Gastroesophageal sphincter (tissue), 4 donors: ENCODE measurements at regions not wholly inside any gene's neighbourhood (a gene's known extent, or its start where the extent isn't known, plus 50 kb on each side); places are given as distances from the start of the nearest gene placed in this dataset.
A peak's percentile ranks its signal among the peaks of the same experiment; 100 is the strongest.

Experiments
- ATAC-seq: fragments of 150-250 bp; one replicate; pipeline ENCODE4 v1.9.1; 2016; ENCODE audit warnings: mild to moderate bottlenecking, moderate library complexity
- H3K27ac ChIP-seq, 4 donors: fragments of 200-600 bp; sonication (generic) in 3 of 4; 1 replicate in 3 of 4; 2 replicates in 1 of 4; pipeline ENCODE4 v1.5.1; 2016 to 2019
- H3K27me3 ChIP-seq: fragments of 200-600 bp; sonication (generic); one replicate; pipeline ENCODE4 v1.5.1; 2019
- H3K36me3 ChIP-seq, 2 donors: fragments of 200-600 bp; sonication (generic); one replicate each; pipeline ENCODE4 v1.5.1; 2019; ENCODE audit warnings: control low read depth in 1 of 2
- H3K4me1 ChIP-seq, 3 donors: fragments of 200-600 bp; sonication (generic); 1 replicate in 2 of 3; 2 replicates in 1 of 3; pipeline ENCODE4 v1.5.1; 2016 to 2019; ENCODE audit warnings: control low read depth in 2 of 3
- H3K4me3 ChIP-seq, 2 donors: fragments of 200-600 bp; sonication (generic); one replicate each; pipeline ENCODE4 v1.5.1; 2019; ENCODE audit warnings: mild to moderate bottlenecking in 1 of 2, moderate library complexity in 1 of 2
- H3K9me3 ChIP-seq, 3 donors: fragments of 200-600 bp; sonication (generic); one replicate each; pipeline ENCODE4 v1.5.1; 2017 to 2019; ENCODE audit warnings: control low read depth in 2 of 3
- EP300 ChIP-seq: sonication (generic); formaldehyde crosslinking; IDR thresholded peaks from one replicate; pipeline ENCODE4 v1.6.1; 2017; ENCODE audit warnings: antibody characterized with exemption, mild to moderate bottlenecking
- POLR2A ChIP-seq, 2 donors: fragments of 450-650 bp; IDR thresholded peaks; one replicate each; pipeline ENCODE4 v1.6.1; 2017; ENCODE audit warnings: antibody characterized with exemption in 2 of 2, mild to moderate bottlenecking in 2 of 2, moderate library complexity in 1 of 2
- POLR2AphosphoS5 ChIP-seq: sonication (generic); formaldehyde crosslinking; IDR thresholded peaks from one replicate; pipeline ENCODE4 v1.6.1; 2017; ENCODE audit warnings: antibody characterized with exemption
- whole genome bisulfite sequencing, 2 donors: methylation state at CpG; one replicate each; pipeline ENCODE4 v1.1.5; 2018; ENCODE audit warnings: low coverage in 1 of 2; 5-methylcytosine and 5-hydroxymethylcytosine counted together
- TF ChIP-seq, protein P1 (sequence below), 4 experiments: fragments of 200-600 bp in 2 of 4; fragments of 450-650 bp in 2 of 4; sonication (generic) in 1 of 4; IDR thresholded peaks; one replicate each; pipeline ENCODE4 v1.5.1; 2017 to 2019; ENCODE audit warnings: antibody characterized with exemption in 4 of 4, mild to moderate bottlenecking in 2 of 4, moderate library complexity in 2 of 4

DNA sequence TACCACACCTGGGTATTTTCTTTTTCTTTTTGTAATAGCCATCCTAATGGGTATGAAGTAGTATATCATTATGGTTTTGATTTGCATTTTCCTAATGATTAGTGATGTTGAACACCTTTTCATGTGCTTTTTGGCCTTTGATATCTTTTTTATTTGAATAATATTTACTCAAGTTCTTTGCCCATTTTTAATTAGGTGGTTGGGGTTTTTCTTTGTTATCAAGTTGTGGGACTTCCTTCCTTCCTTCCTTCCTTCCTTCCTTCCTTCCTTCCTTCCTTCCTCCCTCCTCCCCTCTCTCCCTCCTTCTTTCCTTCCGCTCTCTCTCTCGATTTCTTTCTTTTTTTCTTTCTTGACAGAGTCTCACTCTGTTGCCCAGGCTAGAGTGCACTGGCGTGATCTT, 75.0 kb upstream of the PDGFD start:
- no peaks in the 10 kb centered on the region for H3K27me3 ChIP-seq
- H3K4me1 ChIP-seq, result no peaks in the 10 kb centered on the region
- H3K27ac ChIP-seq, result no peak overlapping the region
- TF ChIP-seq, protein P1, sequence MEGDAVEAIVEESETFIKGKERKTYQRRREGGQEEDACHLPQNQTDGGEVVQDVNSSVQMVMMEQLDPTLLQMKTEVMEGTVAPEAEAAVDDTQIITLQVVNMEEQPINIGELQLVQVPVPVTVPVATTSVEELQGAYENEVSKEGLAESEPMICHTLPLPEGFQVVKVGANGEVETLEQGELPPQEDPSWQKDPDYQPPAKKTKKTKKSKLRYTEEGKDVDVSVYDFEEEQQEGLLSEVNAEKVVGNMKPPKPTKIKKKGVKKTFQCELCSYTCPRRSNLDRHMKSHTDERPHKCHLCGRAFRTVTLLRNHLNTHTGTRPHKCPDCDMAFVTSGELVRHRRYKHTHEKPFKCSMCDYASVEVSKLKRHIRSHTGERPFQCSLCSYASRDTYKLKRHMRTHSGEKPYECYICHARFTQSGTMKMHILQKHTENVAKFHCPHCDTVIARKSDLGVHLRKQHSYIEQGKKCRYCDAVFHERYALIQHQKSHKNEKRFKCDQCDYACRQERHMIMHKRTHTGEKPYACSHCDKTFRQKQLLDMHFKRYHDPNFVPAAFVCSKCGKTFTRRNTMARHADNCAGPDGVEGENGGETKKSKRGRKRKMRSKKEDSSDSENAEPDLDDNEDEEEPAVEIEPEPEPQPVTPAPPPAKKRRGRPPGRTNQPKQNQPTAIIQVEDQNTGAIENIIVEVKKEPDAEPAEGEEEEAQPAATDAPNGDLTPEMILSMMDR (IDR thresholded peaks at IDR 0.05), result no peak
- 88% methylated on average over 3 of the region's 3 CpGs; no CpG with 5 or more reads in 1 of the 2 donors for whole genome bisulfite sequencing, 2 donors
- no peak for ATAC-seq
- H3K4me3 ChIP-seq, result no peak overlapping the region
- H3K9me3 ChIP-seq, result no peaks in the 10 kb centered on the region
- H3K36me3 ChIP-seq, result no peaks in the 10 kb centered on the region

- no peaks in the 10 kb centered on the region for H3K4me1 ChIP-seq
- H3K9me3 ChIP-seq, result no peaks in the 10 kb centered on the region
- H3K36me3 ChIP-seq, result no peaks in the 10 kb centered on the region
- H3K27ac ChIP-seq, result no peak overlapping the region
- H3K4me3 ChIP-seq, result no peak overlapping the region
- ATAC-seq, result no peak
- TF ChIP-seq, protein P1 (IDR thresholded peaks at IDR 0.05), result no peak
- TF ChIP-seq EP300 (no peak), POLR2A (IDR thresholded peaks at IDR 0.05) (no peak), POLR2AphosphoS5 (no peak)
- 93 to 97% methylated on average over 2 of the region's 2 CpGs for WGBS, 2 donors
- no peaks in the 10 kb centered on the region for H3K27me3 ChIP-seq
Measured at GRCh38 chr11:104225047-104225446, 61.1 kb upstream of the PDGFD start.

DNA sequence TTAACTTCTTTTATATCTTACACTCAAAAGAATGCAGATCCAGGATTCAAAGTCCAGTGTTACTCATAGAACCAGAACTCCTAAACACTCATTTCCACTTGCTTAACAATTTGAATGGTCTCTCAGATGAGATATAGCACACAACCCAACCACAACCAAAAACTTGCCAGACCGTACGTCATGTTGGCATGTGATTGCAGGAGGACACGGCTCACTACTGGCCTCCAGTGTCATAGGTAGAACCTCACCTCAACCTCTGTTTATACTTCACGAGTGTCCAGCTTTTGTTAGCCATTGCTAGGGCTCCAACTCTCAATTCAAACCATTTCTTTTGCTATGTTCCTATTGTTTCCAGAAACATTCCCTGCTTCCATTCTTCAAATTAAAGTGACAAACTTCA, 58.5 kb upstream of the PDGFD start:
- Histone ChIP-seq H3K36me3 (no peaks in the 10 kb centered on the region), H3K4me3 (no peak overlapping the region), H3K9me3 (no peaks in the 10 kb centered on the region), H3K27me3 (no peaks in the 10 kb centered on the region), H3K27ac (no peak overlapping the region), H3K4me1 (no peaks in the 10 kb centered on the region)
- WGBS, 2 donors, result 69 to 81% methylated on average over 4 of the region's 4 CpGs
- TF ChIP-seq POLR2A (IDR thresholded peaks at IDR 0.05) (no peak), POLR2AphosphoS5 (no peak), EP300 (no peak)
- TF ChIP-seq, protein P1 (IDR thresholded peaks at IDR 0.05), result no peak
- no peak for ATAC-seq

DNA sequence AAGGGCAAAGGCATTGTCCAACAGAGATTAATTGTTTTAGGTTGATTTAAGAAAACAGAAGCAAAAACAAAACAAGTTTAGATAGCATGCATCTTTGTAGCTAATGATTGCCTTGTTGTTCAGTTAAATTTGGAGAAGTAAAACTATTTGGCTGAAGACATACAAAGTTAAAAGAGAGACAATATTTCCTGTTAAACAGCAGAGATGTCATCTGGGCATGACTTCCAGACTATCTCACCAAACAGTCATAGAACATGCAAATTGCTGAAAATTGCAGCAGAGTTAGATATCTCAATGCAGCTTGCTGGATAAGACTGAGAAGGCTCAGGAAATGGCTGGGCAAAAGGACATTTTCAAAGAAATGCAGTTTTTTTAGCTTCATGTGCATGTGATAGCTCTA, 57.5 kb upstream of the PDGFD start:
- TF ChIP-seq, protein P1 (IDR thresholded peaks at IDR 0.05), result no peak
- TF ChIP-seq POLR2A (IDR thresholded peaks at IDR 0.05) (no peak), EP300 (no peak), POLR2AphosphoS5 (no peak)
- H3K36me3 ChIP-seq, result no peaks in the 10 kb centered on the region
- ATAC-seq, result no peak

GRCh38 chr11:104219096-104219495, 55.1 kb upstream of the PDGFD start:
- H3K4me3 ChIP-seq, result no peak overlapping the region
- no peaks in the 10 kb centered on the region for H3K36me3 ChIP-seq
- TF ChIP-seq POLR2A (IDR thresholded peaks at IDR 0.05) (no peak), EP300 (no peak), POLR2AphosphoS5 (no peak)
- TF ChIP-seq, protein P1 (IDR thresholded peaks at IDR 0.05), result no peak
- WGBS, 2 donors, result 78 to 79% methylated on average over 3 of the region's 3 CpGs
- H3K27me3 ChIP-seq, result no peaks in the 10 kb centered on the region
- no peaks in the 10 kb centered on the region for H3K9me3 ChIP-seq
- no peak overlapping the region for H3K27ac ChIP-seq
- peak; percentile 82 for ATAC-seq
- no peaks in the 10 kb centered on the region for H3K4me1 ChIP-seq

More for the DNA sequence above, 57.5 kb upstream of the PDGFD start:
- Histone ChIP-seq H3K27me3 (no peaks in the 10 kb centered on the region), H3K9me3 (no peaks in the 10 kb centered on the region), H3K4me1 (no peaks in the 10 kb centered on the region), H3K4me3 (no peak overlapping the region), H3K27ac (no peak overlapping the region)
